ENCODE measurements at regions not wholly inside any gene's neighbourhood (a gene's known extent, or its start where the extent isn't known, plus 50 kb on each side); places are given as distances from the start of the nearest gene placed in this dataset.

- TF ChIP-seq ESRRG (CRISPR knock-in tag; IDR thresholded peaks at IDR 0.05), result no peak
- no peak for TF ChIP-seq CSDC2 (CRISPR knock-in tag; IDR thresholded peaks at IDR 0.05)
- TF ChIP-seq POU6F1 (CRISPR knock-in tag; IDR thresholded peaks at IDR 0.05; ENCODE audit: borderline replicate concordance, low read depth), result no peak
- TF ChIP-seq ZNF70 (CRISPR knock-in tag; IDR thresholded peaks at IDR 0.05), result no peak
- TF ChIP-seq ISL1 (CRISPR knock-in tag; IDR thresholded peaks at IDR 0.05), result no peak
- TF ChIP-seq OSR1 (CRISPR knock-in tag; IDR thresholded peaks at IDR 0.05), result no peak
These were observed 180.3 kb downstream of the C9orf50 start (continued) for GRCh38 chr9:129440435-129441186.

- no peak for ATAC-seq
- TF ChIP-seq ZNF70 (CRISPR knock-in tag; IDR thresholded peaks at IDR 0.05) (no peak), SNAI2 (CRISPR knock-in tag; IDR thresholded peaks at IDR 0.05) (no peak), ISL1 (CRISPR knock-in tag; IDR thresholded peaks at IDR 0.05) (no peak), TOX (CRISPR knock-in tag; IDR thresholded peaks at IDR 0.05; ENCODE audit: borderline replicate concordance) (no peak), ZC3H10 (CRISPR knock-in tag; IDR thresholded peaks at IDR 0.05) (no peak), TSHZ2 (CRISPR knock-in tag; IDR thresholded peaks at IDR 0.05) (no peak), ZNF8 (CRISPR knock-in tag; IDR thresholded peaks at IDR 0.05) (no peak), CSDC2 (CRISPR knock-in tag; IDR thresholded peaks at IDR 0.05) (no peak), ZNF565 (CRISPR knock-in tag; conservative IDR thresholded peaks at IDR 0.05; ENCODE audit: low read depth) (no peak), ESRRG (CRISPR knock-in tag; IDR thresholded peaks at IDR 0.05) (no peak), ZFP3 (CRISPR knock-in tag; IDR thresholded peaks at IDR 0.05) (no peak), ZFP30 (CRISPR knock-in tag; IDR thresholded peaks at IDR 0.05) (no peak), BACH2 (CRISPR knock-in tag; IDR thresholded peaks at IDR 0.05; ENCODE audit: borderline replicate concordance) (no peak), RARB (CRISPR knock-in tag; IDR thresholded peaks at IDR 0.05) (no peak), TCF4 (CRISPR knock-in tag; IDR thresholded peaks at IDR 0.05; ENCODE audit: borderline replicate concordance) (no peak), CREB5 (CRISPR knock-in tag; IDR thresholded peaks at IDR 0.05; ENCODE audit: low read depth) (no peak), POU6F1 (CRISPR knock-in tag; IDR thresholded peaks at IDR 0.05; ENCODE audit: borderline replicate concordance, low read depth) (no peak), GLIS3 (CRISPR knock-in tag; IDR thresholded peaks at IDR 0.05) (no peak), PPARA (CRISPR knock-in tag; IDR thresholded peaks at IDR 0.05; ENCODE audit: borderline replicate concordance) (no peak)
These were observed 181.7 kb downstream of the C9orf50 start for GRCh38 chr9:129439242-129439641.

GRCh38 chr9:129437626-129438323 lies 183.1 kb downstream of the C9orf50 start:
- 0 out of 3 replicates have a peak, but pooled peaks have one; percentile 5 for ATAC-seq
- no peak for TF ChIP-seq PATZ1 (CRISPR knock-in tag; IDR thresholded peaks at IDR 0.05; ENCODE audit: borderline replicate concordance)
- TF ChIP-seq ZNF565 (CRISPR knock-in tag; conservative IDR thresholded peaks at IDR 0.05; ENCODE audit: low read depth), result no peak
- TF ChIP-seq POU6F1 (CRISPR knock-in tag; IDR thresholded peaks at IDR 0.05; ENCODE audit: borderline replicate concordance, low read depth), result no peak
- TF ChIP-seq SNAI2 (CRISPR knock-in tag; IDR thresholded peaks at IDR 0.05), result no peak
- TF ChIP-seq ZNF70 (CRISPR knock-in tag; IDR thresholded peaks at IDR 0.05), result no peak
- no peak for TF ChIP-seq BACH2 (CRISPR knock-in tag; IDR thresholded peaks at IDR 0.05; ENCODE audit: borderline replicate concordance)
- no peak for TF ChIP-seq TOX (CRISPR knock-in tag; IDR thresholded peaks at IDR 0.05; ENCODE audit: borderline replicate concordance)
- TF ChIP-seq TSHZ2 (CRISPR knock-in tag; IDR thresholded peaks at IDR 0.05), result no peak

Data from SK-N-SH treated with all-trans-retinoic acid at 6 μM for 48 hours (cell line).